IMR-90 (cell line): ENCODE measurements at regions not wholly inside any gene's neighbourhood (a gene's known extent, or its start where the extent isn't known, plus 50 kb on each side); places are given as distances from the start of the nearest gene placed in this dataset.

Experiments used
- ATAC-seq: fragments of 200-7000 bp; cut with Tn5 transposase; 2 replicates; pipeline ENCODE4 v1.9.1; 2020; ENCODE audit warnings: low read depth, mild to moderate bottlenecking, moderate library complexity
- BruUV-seq: library from RNA; stranded (reverse); fragments of 400-500 nt; replicated peaks from 2 replicates; lab custom pipeline; 2021; lab: Mats Ljungman, UMichigan
- CTCF ChIA-PET: fragments of 300-600 bp; formaldehyde crosslinking; extraction: SDS; loops from one replicate; lab custom pipeline; 2021; ENCODE audit warnings: antibody characterized with exemption; lab: Yijun Ruan, JAX
- POLR2A ChIA-PET: fragments of 300-600 bp; sonication (Branson Sonifier 250); formaldehyde crosslinking; loops from one replicate; lab custom pipeline; 2022; ENCODE audit warnings: antibody characterized with exemption; ENCODE audit not compliant: unreplicated experiment; lab: Charles Lee
- DNase-seq: peaks from one replicate; pipeline ENCODE4 v3.0.0; 2013
- H2AFZ ChIP-seq: replicated peaks from 2 replicates; pipeline ENCODE3; 2013; ENCODE audit warnings: low read length, mild to moderate bottlenecking; ENCODE audit not compliant: poor library complexity
- H2AK5ac ChIP-seq: 2 replicates; pipeline ENCODE4 v1.6.1; 2013; ENCODE audit warnings: low read depth, low read length, inconsistent platforms
- H2AK9ac ChIP-seq: replicated peaks from 2 replicates; pipeline ENCODE3; 2013; ENCODE audit warnings: mild to moderate bottlenecking, low read depth, low read length, moderate library complexity; ENCODE audit not compliant: poor library complexity
- H2BK120ac ChIP-seq: 2 replicates; pipeline ENCODE4 v1.6.1; 2013; ENCODE audit warnings: low read depth, low read length, inconsistent platforms
- H2BK15ac ChIP-seq: 3 replicates; pipeline ENCODE4 v1.6.1; 2013; ENCODE audit warnings: low read depth, low read length, inconsistent platforms
- H2BK20ac ChIP-seq: 2 replicates; pipeline ENCODE4 v1.6.1; 2013; ENCODE audit warnings: low read depth, mild to moderate bottlenecking, inconsistent platforms, low read length, moderate library complexity
- H2BK5ac ChIP-seq: 2 replicates; pipeline ENCODE4 v1.6.1; 2013; ENCODE audit warnings: mild to moderate bottlenecking, low read depth, low read length, inconsistent platforms; ENCODE audit not compliant: poor library complexity, severe bottlenecking
- H3K14ac ChIP-seq: replicated peaks from 2 replicates; pipeline ENCODE4 v1.6.1; 2013; ENCODE audit warnings: low read depth, low read length, inconsistent platforms
- H3K18ac ChIP-seq: 2 replicates; pipeline ENCODE4 v1.6.1; 2013; ENCODE audit warnings: low read depth, low read length, control low read depth
- H3K23ac ChIP-seq: 2 replicates; pipeline ENCODE4 v1.6.1; 2013; ENCODE audit warnings: low read depth, low read length, inconsistent platforms
- H3K27ac ChIP-seq: 2 replicates; pipeline ENCODE4 v1.5.1; 2013; ENCODE audit warnings: mild to moderate bottlenecking, control low read depth, low read length; ENCODE audit not compliant: insufficient read depth
- H3K27me3 ChIP-seq: 2 replicates; pipeline ENCODE4 v1.6.1; 2013; ENCODE audit warnings: low read length; ENCODE audit not compliant: control insufficient read depth, insufficient read depth
- H3K36me3 ChIP-seq: 2 replicates; pipeline ENCODE4 v1.6.1; 2013; ENCODE audit warnings: low read length, mixed read lengths; ENCODE audit not compliant: control insufficient read depth, insufficient read depth
- H3K4ac ChIP-seq: 2 replicates; pipeline ENCODE4 v1.6.1; 2013; ENCODE audit warnings: low read depth, low read length, inconsistent platforms
- H3K4me1 ChIP-seq: 2 replicates; pipeline ENCODE4 v1.6.1; 2013; ENCODE audit warnings: low read length, mixed read lengths; ENCODE audit not compliant: control insufficient read depth, insufficient read depth
- H3K4me2 ChIP-seq: 2 replicates; pipeline ENCODE4 v1.6.1; 2013; ENCODE audit warnings: low read depth, mild to moderate bottlenecking, control low read depth, low read length, moderate library complexity
- H3K4me3 ChIP-seq: 2 replicates; pipeline ENCODE4 v1.5.1; 2013; ENCODE audit warnings: low read depth, mild to moderate bottlenecking, control low read depth, low read length, moderate library complexity; ENCODE audit not compliant: insufficient read depth
- H3K56ac ChIP-seq: 2 replicates; pipeline ENCODE4 v1.6.1; 2013; ENCODE audit warnings: low read length, inconsistent platforms; ENCODE audit not compliant: insufficient read depth; ENCODE audit errors: extremely low read depth
- H3K79me1 ChIP-seq, 2 experiments: 2 replicates each; pipeline ENCODE4 v1.6.1; 2013; ENCODE audit warnings: low read length in 2 of 2, inconsistent platforms in 1 of 2, low read depth in 1 of 2
- H3K9ac ChIP-seq: 2 replicates; pipeline ENCODE4 v1.6.1; 2013; ENCODE audit warnings: low read depth, low read length, control low read depth
- H3K9me1 ChIP-seq: 2 replicates; pipeline ENCODE4 v1.6.1; 2013; ENCODE audit warnings: low read length, inconsistent platforms; ENCODE audit not compliant: insufficient read depth
- H3K9me3 ChIP-seq: 2 replicates; pipeline ENCODE4 v1.6.1; 2013; ENCODE audit warnings: low read length; ENCODE audit not compliant: control insufficient read depth, insufficient read depth
- H4K20me1 ChIP-seq: 2 replicates; pipeline ENCODE4 v1.6.1; 2013; ENCODE audit warnings: low read length, inconsistent platforms; ENCODE audit not compliant: insufficient read depth
- H4K5ac ChIP-seq: 2 replicates; pipeline ENCODE4 v1.6.1; 2013; ENCODE audit warnings: mild to moderate bottlenecking, low read depth, low read length, control low read depth
- H4K8ac ChIP-seq, 2 experiments: 2 replicates each; pipeline ENCODE4 v1.6.1; 2013; ENCODE audit warnings: low read depth in 2 of 2, low read length in 2 of 2, control low read depth in 1 of 2, inconsistent platforms in 1 of 2
- H4K91ac ChIP-seq: 2 replicates; pipeline ENCODE4 v1.6.1; 2013; ENCODE audit warnings: low read depth, low read length, inconsistent platforms; ENCODE audit not compliant: insufficient read depth
- BHLHE40 ChIP-seq: fragments of 150-350 bp; IDR thresholded peaks from 2 replicates; pipeline ENCODE4 v1.6.1; 2016; ENCODE audit warnings: mild to moderate bottlenecking, low read depth, low read length
- CEBPB ChIP-seq: IDR thresholded peaks from 2 replicates; pipeline ENCODE4 v1.6.1; 2012; ENCODE audit warnings: low read depth, low read length, improper control_type of control experiment
- CHD1 ChIP-seq: IDR thresholded peaks from 2 replicates; pipeline ENCODE4 v1.6.1; 2012; ENCODE audit warnings: low read depth, low read length, improper control_type of control experiment
- CTCF ChIP-seq: conservative IDR thresholded peaks from 2 replicates; pipeline ENCODE4 v1.5.1; 2012; ENCODE audit warnings: mild to moderate bottlenecking, low read depth, low read length, improper control_type of control experiment
- ELK1 ChIP-seq: fragments of 150-350 bp; IDR thresholded peaks from 2 replicates; pipeline ENCODE4 v1.6.1; 2016; ENCODE audit warnings: low read depth, mild to moderate bottlenecking, low read length, moderate library complexity, borderline replicate concordance
- FOS ChIP-seq: fragments of 150-350 bp; IDR thresholded peaks from 2 replicates; pipeline ENCODE4 v1.6.1; 2016; ENCODE audit warnings: low read depth, low read length
- MAFK ChIP-seq: IDR thresholded peaks from 2 replicates; pipeline ENCODE4 v1.6.1; 2012; ENCODE audit warnings: low read depth, low read length, improper control_type of control experiment
- MAZ ChIP-seq: IDR thresholded peaks from 2 replicates; pipeline ENCODE4 v1.6.1; 2012; ENCODE audit warnings: low read depth, mild to moderate bottlenecking, low read length, improper control_type of control experiment, moderate library complexity, borderline replicate concordance
- MXI1 ChIP-seq: IDR thresholded peaks from 2 replicates; pipeline ENCODE4 v1.6.1; 2012; ENCODE audit warnings: low read depth, mild to moderate bottlenecking, low read length, moderate library complexity, borderline replicate concordance
- NFE2L2 ChIP-seq: fragments of 150-350 bp; IDR thresholded peaks from 2 replicates; pipeline ENCODE4 v1.6.1; 2016; ENCODE audit warnings: low read depth, mild to moderate bottlenecking, low read length
- POLR2A ChIP-seq: IDR thresholded peaks from 2 replicates; pipeline ENCODE4 v1.6.1; 2012; ENCODE audit warnings: mild to moderate bottlenecking, low read depth, low read length
- RAD21 ChIP-seq: IDR thresholded peaks from 2 replicates; pipeline ENCODE4 v1.6.1; 2012; ENCODE audit warnings: low read length, improper control_type of control experiment
- RCOR1 ChIP-seq: IDR thresholded peaks from 2 replicates; pipeline ENCODE4 v1.6.1; 2012; ENCODE audit warnings: mild to moderate bottlenecking, low read length, improper control_type of control experiment; ENCODE audit not compliant: insufficient replicate concordance
- RFX5 ChIP-seq: IDR thresholded peaks from 2 replicates; pipeline ENCODE4 v1.8.0; 2012; ENCODE audit warnings: low read depth, mild to moderate bottlenecking, low read length, moderate library complexity
- SMC3 ChIP-seq: fragments of 150-350 bp; IDR thresholded peaks from 2 replicates; pipeline ENCODE4 v1.6.1; 2016; ENCODE audit warnings: low read depth, mild to moderate bottlenecking, antibody characterized with exemption, low read length, moderate library complexity
- WGBS, 2 experiments: methylation state at CpG; one replicate each; pipeline versions ENCODE4 v1.1.5 to v1.1.7; 2013; ENCODE audit warnings: missing lambda C conversion rate in 2 of 2; ENCODE audit not compliant: insufficient read length in 1 of 2; ENCODE audit errors: extremely low coverage in 2 of 2; 5-methylcytosine and 5-hydroxymethylcytosine counted together
- dilution Hi-C: fragments of 300-500 bp; cut with HindIII; formaldehyde crosslinking; loops from one replicate; pipeline ENCODE4 v1.14.3; 2018; ENCODE audit warnings: low sequenced_read_pairs; ENCODE audit not compliant: unreplicated experiment
- in situ Hi-C: fragments of 300-500 bp; cut with MboI; formaldehyde crosslinking; loops from 3 replicates; pipeline ENCODE4 v1.14.3; 2019; ENCODE audit warnings: low sequenced_read_pairs, inconsistent platforms, mixed read lengths
- intact Hi-C: fragments of 100-400 bp; cut with micrococcal nuclease; formaldehyde crosslinking; loops from 2 replicates; pipeline ENCODE4 v1.10.0; 2022
- TF ChIP-seq, protein P1 (sequence below): fragments of 150-350 bp; IDR thresholded peaks from 2 replicates; pipeline ENCODE4 v1.6.1; 2017; ENCODE audit warnings: mild to moderate bottlenecking, antibody characterized with exemption, low read length, low read depth

DNA sequence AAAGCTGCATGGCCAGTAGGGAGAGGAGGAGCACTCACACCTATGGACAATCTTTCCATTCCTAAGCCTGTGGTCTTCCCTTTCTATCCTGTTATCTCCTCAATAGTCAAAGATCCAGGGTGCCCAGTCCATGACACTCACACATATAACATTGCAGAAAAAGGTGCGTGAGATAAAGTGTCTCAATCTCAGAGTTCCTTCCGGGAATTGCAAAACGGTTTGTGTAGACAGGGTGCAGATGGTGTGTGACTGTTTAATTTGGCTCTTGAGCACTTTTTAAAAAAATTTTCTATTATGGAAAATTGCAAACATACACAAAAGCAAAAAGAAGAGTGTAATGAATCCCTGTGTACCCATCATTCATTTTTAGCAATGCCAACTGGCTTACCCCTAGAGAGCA lies 1493.6 kb downstream of the AACS start:
- Histone ChIP-seq H4K91ac (no peak overlapping the region), H3K23ac (no peak overlapping the region), H2AK9ac (no peak overlapping the region), H3K9me3 (peaks cover 11% of the 10 kb centered on the region; the same call in 1 of the 2 replicates), H2AK5ac (no peak overlapping the region), H3K4me2 (no peak overlapping the region), H2AFZ (no peak overlapping the region), H4K20me1 (no peaks in the 10 kb centered on the region), H3K18ac (no peak overlapping the region), H3K56ac (no peak overlapping the region), H3K4me1 (no peaks in the 10 kb centered on the region), H3K27me3 (no peaks in the 10 kb centered on the region), H3K27ac (no peak overlapping the region), H3K4ac (no peak overlapping the region), H3K14ac (no peak overlapping the region), H2BK5ac (no peak overlapping the region), H3K9ac (no peak overlapping the region), H3K4me3 (no peak overlapping the region), H4K8ac (no peak overlapping the region), H2BK20ac (no peak overlapping the region), H3K79me1 (no peaks in the 10 kb centered on the region), H2BK120ac (no peak overlapping the region), H3K9me1 (no peaks in the 10 kb centered on the region), H3K36me3 (no peaks in the 10 kb centered on the region), H4K5ac (no peak overlapping the region), H2BK15ac (no peak overlapping the region)
- ChIA-PET POLR2A (no interaction called here), CTCF (no interaction called here)
- TF ChIP-seq, protein P1, sequence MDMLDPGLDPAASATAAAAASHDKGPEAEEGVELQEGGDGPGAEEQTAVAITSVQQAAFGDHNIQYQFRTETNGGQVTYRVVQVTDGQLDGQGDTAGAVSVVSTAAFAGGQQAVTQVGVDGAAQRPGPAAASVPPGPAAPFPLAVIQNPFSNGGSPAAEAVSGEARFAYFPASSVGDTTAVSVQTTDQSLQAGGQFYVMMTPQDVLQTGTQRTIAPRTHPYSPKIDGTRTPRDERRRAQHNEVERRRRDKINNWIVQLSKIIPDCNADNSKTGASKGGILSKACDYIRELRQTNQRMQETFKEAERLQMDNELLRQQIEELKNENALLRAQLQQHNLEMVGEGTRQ: no peak
- TF ChIP-seq CEBPB: no peak
- TF ChIP-seq SMC3: no peak
- TF ChIP-seq CHD1: no peak
- TF ChIP-seq BHLHE40: no peak
- no peak for TF ChIP-seq MAFK
- no peak for TF ChIP-seq POLR2A
- TF ChIP-seq NFE2L2: no peak
- TF ChIP-seq CTCF: no peak
- TF ChIP-seq RCOR1: no peak
- TF ChIP-seq RFX5: no peak
- TF ChIP-seq MAZ: no peak
- TF ChIP-seq ELK1: no peak
- TF ChIP-seq FOS: no peak
- no peak for TF ChIP-seq MXI1
- TF ChIP-seq RAD21: no peak
- dilution Hi-C loops (no loop called here), intact Hi-C loops (no loop called here), in situ Hi-C loops (no loop called here)
- DNase-seq (no peak), ATAC-seq (no peak)
- no CpG with 5 or more reads among the region's 3 CpGs for WGBS, 2 experiments
- BruUV-seq: no TSS peak
